ENCODE measurements at regions not wholly inside any gene's neighbourhood (a gene's known extent, or its start where the extent isn't known, plus 50 kb on each side); places are given as distances from the start of the nearest gene placed in this dataset.

DNA sequence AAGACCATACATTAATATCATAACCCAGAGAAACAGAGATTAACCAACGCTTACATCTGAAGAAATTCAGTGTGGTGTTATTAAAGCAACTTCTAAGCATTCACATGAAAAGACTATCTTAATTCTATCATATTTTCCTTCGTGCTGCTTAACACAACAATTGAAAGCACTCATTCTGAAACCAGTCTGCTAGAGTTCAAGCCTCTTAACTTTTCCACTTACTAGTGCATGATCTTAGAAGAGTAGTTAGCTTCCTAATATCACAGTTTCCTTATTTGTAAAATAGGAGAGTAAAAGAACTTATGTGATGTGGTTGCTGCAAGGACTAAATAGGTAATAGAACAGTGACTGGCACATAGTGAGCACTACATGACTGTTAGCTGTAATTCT, 379.3 kb downstream of the TRIM36 start:
- TF ChIP-seq, protein P1, sequence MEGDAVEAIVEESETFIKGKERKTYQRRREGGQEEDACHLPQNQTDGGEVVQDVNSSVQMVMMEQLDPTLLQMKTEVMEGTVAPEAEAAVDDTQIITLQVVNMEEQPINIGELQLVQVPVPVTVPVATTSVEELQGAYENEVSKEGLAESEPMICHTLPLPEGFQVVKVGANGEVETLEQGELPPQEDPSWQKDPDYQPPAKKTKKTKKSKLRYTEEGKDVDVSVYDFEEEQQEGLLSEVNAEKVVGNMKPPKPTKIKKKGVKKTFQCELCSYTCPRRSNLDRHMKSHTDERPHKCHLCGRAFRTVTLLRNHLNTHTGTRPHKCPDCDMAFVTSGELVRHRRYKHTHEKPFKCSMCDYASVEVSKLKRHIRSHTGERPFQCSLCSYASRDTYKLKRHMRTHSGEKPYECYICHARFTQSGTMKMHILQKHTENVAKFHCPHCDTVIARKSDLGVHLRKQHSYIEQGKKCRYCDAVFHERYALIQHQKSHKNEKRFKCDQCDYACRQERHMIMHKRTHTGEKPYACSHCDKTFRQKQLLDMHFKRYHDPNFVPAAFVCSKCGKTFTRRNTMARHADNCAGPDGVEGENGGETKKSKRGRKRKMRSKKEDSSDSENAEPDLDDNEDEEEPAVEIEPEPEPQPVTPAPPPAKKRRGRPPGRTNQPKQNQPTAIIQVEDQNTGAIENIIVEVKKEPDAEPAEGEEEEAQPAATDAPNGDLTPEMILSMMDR (IDR thresholded peaks at IDR 0.05; ENCODE audit: low read length) = no peak
- TF ChIP-seq EZH2phosphoT487 (IDR thresholded peaks at IDR 0.05; ENCODE audit: low read length) = no peak
